HTR-8/SVneo (cell line): ENCODE measurements at regions not wholly inside any gene's neighbourhood (a gene's known extent, or its start where the extent isn't known, plus 50 kb on each side); places are given as distances from the start of the nearest gene placed in this dataset.

ENCODE experiments used
- DNase-seq: peaks from one replicate; pipeline ENCODE4 v3.0.0; 2011; ENCODE audit warnings: low spot score, mixed read lengths; ENCODE audit not compliant: insufficient read length
- FAIRE-seq: peaks from 2 replicates; lab custom pipeline; 2011; peaks lifted over from hg19 to GRCh38; lab: Jason Lieb, UNC

DNA sequence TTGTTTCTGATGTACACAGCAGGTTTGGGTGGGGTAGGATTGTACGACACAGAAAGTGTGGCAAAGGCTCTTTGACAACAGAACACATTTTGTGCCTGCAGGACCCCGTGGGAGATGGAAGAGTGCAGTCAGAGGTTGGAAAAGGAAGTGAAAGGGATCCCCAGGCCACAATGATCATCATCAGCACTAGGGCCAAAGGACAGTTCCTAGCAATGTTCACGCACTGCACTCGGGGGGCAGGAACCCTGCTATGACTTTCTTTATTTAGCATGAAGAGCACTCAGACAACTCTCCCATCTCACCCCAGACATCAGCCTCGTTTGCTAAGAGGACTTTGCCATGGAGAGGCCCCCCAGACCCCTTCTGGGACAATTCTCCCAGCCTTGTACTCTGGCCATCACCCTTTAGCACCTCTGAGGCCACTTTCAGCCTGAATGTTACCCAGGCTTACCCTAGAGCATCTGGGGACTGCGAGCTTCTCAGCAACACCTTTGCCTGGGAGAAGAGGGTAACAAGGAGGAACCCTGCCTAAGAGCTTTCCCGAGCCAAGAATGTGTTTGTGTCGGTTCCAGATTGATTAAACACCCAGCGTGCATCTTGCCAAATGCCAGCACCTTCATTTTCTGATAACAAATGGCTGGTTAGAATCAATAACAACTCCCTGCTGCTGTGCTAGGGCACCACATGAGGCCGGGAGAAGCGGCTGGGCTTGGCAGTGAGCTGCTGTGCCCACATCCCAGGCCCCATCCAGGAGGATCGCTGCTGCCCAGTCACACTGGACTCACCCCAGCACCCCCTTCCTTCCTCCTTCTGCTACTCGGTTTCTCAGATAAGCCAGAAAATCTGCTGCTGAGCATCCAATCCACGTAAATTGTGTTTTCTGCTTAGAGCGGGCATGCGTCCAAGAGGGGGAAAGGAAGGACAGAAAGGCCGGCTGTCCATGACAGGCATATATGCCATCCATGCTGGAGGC lies 633.1 kb downstream of the AJAP1 start:
- DNase-seq: no peak
- no peak for FAIRE-seq

DNA sequence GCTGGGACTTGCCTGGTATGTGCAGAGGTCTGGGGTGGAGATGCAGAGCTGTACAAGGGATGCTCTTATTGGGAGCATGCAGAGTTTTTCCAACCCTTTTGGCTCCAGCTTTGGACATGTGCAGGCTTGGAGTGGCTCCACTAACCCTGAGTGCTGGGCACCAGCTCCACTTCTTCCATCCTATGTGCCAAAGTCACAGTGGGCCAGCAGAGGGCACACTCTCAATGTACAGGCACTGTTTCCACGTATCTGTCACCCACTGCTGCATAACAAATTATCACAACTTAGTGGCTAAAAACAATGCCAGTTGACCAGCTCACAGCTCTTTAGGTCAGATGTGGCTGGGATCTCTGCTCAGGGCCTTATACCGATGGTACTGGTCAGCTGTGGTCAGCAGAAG lies 631.8 kb downstream of the AJAP1 start:
- DNase-seq (no peak), FAIRE-seq (no peak)

DNA sequence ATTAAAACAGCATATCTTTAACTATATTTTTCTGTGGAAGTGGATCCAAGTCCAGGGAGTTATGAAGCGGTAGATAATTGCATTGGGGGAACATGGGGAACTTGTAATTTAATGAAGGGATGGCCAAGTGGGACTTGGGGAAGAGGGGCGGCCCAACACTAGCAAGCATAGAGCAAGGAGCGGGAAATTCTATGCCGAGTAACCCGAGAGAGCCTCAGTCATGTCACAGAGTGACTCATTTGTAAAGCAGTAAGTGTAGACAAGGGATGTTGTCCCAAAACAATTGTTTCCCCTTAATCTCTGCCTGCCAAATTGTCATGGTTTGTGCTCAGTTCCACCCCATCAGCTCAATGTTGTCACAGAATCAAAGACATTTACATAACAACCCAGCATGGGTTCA lies 620.1 kb downstream of the AJAP1 start:
- no peak for FAIRE-seq

DNA sequence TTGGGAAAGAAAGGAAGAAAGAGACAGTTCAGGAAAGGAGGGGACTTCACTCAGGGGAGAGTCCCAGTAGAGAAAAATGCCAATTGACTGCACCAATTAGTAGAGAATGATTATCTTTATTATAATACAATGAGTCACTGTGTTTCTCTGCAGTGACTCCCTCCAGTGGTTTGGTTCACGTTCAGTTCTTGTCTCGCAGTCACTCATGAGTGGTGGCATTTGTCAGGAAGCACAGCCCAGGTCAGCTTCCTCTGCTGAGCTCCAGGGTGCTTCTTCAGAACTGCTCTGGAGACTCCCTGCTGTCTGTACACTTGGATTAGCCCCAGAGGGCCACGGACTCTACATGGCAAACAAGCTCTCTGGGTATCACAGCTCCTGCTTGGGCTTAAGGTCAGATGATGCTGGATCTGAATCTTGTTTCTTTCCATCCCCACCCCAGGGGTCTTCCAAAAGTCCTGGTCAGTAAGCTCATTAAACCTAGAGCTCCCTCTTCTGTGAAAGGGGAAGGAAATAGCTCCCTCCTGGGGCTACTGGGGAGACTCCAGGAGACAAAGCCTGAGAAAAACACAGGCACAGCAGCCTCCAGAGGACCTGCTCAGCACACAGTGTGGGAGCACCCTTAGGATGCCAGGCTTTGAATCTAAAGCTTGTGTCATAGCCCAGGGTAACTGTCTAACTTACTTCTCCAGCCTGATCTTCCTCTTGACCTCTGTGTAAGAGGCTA lies 619.0 kb downstream of the AJAP1 start:
- DNase-seq (no peak), FAIRE-seq (no peak)

More for the DNA sequence above, 620.1 kb downstream of the AJAP1 start:
- DNase-seq: no peak

DNA sequence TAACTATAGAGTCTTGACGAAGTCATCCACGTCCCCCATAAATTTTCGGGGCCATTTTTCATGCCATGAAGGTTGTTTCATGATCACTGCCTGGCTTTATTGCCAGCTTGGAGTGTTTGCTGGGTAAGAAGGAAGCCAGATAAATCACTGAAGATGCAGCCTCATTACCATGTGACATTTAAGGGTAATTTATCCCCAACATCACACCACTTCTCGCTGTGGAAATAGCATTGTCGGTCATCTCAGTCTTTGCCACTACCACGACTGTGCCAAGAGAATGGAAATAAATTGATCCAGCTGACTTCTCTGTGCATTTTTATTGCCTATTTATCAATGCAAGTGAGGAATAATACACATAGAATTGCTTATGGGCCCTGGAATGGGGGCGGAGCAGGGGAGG lies 617.9 kb downstream of the AJAP1 start:
- FAIRE-seq: no peak
- DNase-seq: no peak

DNA sequence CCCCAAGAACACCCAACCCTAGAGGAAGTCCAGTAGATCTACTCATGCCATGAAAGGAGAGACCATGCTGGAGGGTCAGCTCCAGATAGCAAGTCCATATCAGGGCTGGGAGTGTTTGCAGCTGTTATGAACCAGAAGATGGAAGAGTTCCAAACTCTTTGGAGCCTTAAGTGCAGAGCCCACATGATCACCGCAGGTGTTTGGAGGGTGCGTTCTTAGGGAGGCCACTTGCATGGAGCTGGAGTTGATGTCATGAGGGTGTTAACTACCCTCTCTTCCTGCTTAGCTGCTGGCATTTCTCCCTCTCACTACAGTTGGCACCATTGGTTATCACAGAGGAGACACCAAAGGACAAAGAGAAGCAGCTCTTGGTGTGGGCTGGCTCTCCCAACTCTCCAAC lies 616.9 kb downstream of the AJAP1 start:
- DNase-seq (no peak), FAIRE-seq (no peak)

DNA sequence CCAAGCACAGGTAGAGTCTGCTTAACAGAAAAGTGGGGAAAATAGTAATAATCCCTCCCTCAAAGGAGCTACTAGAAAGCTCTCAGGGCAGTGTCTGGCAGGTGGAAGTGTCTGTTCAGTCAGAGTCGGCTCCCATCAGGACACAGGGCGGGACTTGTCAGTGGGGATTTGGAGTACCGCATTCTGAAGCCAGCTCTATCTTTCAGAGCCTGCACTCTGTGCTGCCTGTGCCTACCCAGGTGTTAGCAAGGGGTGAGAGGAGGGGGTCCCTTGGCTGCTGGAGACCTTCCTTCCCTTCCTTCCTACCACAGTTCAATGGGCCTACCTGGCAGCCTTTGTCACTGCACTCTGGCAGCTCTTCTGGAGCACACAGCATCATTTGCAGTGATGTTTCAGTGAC lies 615.5 kb downstream of the AJAP1 start:
- no peak for DNase-seq
- no peak for FAIRE-seq

DNA sequence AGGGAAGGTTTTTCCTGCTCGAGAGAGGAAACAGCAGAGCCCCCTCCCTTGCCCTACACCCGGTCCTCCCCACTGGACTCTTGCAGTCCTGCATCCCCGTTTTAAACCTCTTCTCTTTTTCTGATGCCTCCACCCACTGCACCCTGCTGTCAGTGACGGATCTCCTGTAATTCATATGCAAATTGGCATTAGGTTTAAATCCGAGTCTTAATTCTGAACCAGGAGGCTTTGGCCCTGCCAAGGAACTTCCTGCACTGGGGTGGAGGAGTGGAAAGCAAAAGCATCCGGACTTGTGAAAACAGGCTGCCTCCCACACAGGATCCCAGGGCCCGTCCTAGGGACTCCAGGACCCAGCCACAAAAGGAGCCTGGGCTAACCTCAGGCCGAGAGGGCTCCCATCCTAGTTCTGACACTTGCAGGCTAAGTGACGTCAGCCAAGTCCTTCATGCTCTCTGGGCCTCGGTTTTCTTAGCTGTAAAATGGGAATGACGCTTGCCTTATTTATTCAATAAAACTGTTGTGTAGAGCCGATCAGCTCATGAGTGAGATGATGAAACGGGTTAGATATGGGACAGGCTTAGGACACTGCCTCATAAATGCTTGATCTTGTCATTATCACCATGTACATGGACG lies 613.3 kb downstream of the AJAP1 start:
- DNase-seq (no peak), FAIRE-seq (no peak)

DNA sequence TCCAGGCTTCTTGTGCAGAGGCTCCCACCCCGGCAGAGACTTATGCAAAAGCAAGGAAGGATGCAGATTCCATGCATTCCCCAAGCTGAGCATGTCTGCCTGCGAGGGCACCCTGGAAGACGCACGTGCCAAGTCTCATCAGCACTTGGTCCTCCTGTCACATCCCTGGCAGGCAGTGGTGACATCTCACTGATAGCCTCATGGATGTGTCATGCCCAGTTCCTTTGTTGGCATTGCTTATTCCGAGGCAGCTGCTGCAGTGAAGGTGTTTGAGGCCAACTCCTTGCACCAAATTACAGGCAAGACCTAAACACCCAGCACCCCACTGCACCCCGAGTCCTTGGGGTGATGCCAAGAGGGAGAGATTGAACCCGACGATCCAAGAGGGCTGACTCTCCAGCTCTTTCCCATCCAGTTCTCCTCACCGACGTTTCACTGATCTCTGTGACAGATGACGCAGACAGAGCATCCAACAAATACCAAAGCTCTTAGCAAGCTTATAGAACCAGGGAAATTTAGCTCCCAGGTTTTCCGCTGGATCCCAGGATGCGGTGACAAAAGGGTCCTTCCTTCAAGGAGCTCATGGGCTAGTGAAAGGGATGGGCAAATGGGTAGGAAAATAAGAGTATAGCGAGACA lies 611.1 kb downstream of the AJAP1 start:
- DNase-seq: no peak
- FAIRE-seq: no peak

DNA sequence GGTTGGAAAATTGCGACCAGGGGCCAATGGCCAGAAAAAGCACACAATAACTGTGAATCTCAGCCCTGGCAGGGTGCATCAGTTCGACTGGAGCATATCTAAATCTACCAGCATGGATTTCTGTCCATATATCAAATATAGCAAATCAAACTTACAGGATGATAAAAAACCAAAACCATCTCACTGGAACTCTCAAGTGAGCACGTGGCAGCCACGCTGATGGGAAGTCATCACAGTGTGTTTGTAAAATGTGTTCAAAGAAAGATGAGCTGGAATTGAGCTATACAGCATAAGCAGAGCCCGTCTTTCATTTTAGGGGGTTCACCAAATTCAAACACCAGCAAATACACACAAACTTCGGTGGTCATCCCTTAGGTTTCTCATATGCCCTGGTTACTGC lies 610.1 kb downstream of the AJAP1 start:
- FAIRE-seq (no peak), DNase-seq (no peak)

DNA sequence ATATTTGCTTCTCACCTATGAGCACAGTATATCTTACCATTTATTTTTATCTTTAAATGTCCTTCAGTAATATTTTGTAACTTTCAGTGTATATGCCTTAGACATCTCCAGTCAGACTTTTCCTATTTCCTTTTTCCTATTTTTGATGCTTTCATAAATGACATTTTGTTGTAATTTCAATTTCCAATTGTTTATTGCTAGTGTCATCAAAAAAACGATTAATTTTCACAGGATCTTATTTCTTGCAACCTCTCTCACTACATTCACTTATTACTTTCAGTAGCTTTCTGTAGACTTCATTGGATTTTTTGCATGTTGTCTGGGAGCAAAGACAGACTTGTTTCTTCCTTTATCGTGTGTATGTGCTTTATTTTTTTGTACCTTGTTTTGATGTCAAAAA lies 602.4 kb downstream of the AJAP1 start:
- DNase-seq (no peak), FAIRE-seq (no peak)

DNA sequence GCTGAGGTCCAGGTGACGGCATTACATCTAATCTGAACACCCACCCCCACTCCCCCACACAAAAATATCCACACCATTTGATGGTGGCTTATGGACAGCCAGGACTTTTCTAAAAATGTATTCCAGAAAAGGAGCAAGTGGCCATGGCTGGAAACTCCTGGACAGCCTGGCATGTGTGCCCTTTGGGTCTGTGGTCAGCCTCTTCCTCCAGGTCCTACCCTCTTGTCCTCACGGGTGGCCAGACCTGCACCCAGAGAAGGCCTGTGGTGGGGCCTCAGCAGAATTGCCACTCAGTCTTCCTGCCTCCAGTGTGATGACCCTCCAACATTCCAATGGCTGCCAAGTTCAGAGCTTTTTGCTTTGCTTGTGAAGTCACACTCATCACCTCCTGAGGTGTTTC lies 600.6 kb downstream of the AJAP1 start:
- DNase-seq (no peak), FAIRE-seq (no peak)

DNA sequence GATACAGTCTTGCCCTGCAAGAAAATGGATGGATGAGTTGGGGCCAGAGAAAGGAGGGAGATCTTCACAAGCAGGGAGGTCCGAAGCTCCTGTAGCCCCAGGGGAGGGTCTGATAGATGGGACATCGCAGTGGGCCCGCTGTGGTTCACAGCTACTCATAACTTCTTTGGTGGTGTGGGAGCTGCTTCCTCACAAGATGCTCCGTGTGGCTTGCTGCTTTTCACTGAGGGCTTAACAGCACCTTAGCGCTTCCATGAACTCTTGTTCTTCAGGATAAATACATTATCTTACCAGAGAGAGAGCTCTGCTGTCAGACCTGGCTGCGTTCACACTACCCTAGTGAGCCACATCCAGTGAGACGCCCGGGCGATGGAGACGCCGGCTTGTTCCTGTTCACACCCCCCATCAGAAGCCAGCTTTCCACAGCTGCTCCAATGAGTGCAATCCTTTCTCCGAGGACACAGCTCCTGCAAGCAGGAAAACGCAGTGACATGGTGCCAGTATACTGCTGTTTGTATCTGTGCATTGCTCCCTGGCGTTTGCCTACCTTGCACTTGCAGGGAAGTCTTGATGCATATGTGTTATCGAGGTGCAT lies 599.8 kb downstream of the AJAP1 start:
- FAIRE-seq (no peak), DNase-seq (no peak)

DNA sequence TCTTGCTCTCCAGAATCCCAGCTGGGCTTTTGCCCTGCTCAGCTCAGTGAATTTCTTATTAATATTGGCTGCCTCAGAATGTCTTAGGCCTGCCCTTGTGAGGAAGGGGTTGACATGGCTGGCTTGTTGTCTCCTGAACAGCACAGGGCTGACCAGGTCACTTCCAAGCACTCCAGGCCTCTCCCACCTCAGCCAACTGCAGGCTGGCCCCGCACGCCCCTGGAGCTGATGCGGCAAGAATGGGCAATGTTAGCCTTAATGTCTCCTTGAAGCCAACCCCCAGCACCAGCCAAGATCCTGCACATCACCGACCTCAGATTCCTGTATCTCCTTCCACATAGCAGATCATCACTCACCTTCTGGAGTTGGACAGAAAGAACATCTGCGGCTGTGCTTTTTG lies 598.6 kb downstream of the AJAP1 start:
- FAIRE-seq (no peak), DNase-seq (no peak)

DNA sequence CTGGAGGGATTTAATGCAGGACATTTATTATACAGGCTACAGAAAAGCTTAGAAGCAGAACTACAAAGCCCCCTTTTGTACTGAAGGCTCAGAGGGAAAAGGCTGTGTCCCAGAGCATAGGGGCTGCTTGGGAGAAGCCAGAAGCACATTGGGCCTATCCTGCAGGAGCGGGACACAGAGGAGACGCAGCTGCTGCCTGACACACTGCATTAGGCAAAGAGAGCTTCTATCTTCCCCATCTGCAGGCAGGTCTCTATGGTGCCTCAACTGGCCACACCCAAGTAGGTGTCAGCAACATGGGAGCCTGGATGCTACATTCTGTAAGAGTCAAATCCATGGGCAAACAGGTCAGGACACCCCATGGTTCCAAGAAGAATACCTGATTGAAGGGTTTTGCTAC lies 595.9 kb downstream of the AJAP1 start:
- no peak for FAIRE-seq
- no peak for DNase-seq

DNA sequence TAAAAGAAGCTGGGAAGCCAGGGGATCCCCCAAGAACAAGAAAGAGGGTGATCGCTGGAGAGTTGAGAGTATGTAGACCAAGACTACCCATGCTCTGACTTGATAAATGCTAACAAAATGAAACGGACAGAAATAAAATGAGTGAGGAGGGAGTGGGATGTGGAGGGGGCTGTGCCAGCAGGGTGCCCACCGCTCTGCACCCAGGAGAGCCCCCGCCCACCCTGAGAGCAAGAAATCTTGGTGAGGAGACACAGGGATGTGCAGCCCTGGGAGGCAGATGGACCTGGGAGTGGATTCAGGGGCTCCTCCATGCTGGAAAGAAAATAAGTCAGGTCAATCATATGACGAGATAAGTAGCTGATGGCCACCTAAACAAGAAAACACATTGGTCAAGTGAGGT lies 590.9 kb downstream of the AJAP1 start:
- FAIRE-seq: no peak
- DNase-seq: no peak

DNA sequence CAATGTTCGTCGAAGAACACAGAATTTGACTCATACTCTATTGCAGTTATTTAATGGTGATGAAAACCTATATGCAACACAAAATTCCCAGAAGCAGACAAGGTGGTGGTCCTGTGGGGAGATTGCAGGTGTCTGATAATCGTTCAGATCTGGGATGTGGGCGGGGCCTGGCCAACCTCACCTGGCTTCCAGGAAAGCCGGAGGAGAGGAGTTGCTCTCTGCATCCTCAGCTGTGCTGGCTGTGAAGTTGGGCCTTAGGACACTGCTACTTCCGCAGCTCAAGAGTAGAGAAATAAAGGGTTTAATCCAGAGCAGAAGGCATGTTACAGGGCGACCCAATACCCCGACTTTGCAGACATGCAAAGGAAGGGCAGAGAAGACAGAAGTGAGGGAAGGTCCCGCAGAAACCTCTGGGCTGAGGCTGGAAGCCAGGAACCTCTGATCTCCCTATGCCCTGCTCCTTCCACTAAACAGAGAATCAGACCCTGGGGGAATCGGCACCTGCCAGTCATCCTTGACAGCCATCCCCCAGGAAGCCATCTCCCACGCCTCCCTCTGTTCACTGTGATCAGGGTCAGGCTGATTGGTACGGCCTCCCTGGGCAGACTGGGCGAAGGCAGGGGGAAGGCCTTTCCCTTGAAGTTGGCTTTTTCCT lies 590.3 kb downstream of the AJAP1 start:
- FAIRE-seq (no peak), DNase-seq (no peak)

DNA sequence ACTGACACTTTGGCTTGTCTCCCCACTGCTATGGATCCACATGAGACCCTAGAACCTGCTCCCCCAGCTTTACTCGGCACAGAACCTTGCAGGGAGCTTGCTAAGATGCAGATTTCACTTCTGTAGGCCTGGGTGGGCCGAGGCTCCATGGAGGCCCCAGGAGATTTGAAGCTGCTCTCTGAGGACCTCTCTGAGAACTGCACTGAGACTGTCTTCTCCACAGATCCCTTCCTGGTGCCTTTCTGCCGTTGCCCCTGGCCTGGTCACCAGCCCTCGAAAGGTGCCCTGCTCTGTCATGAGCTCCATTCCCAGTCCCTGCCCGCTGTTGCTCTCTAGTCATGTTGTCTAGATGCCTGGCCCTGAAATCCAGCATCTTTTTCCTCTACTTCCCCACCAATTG lies 588.4 kb downstream of the AJAP1 start:
- FAIRE-seq: no peak
- DNase-seq: no peak

DNA sequence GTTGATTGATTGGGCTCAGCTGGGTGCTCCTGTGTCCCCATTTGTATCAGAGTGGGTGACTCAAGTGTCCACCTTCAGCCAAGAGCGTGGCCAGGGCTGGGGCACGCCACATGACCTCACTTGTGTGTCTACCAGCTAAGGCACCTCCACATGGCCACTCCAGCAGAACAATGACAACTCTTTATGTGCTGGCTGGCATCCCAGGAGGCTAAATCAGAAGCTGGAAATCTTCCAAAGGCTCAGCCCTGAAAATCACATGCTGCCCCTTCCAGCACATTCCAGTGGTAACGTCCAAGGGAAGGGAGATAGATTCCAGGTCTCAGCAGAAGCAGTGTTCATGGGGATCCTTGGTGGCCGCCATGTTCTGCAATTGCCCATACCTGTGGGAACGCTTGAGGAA lies 585.5 kb downstream of the AJAP1 start:
- no peak for FAIRE-seq
- DNase-seq: no peak
